ENCODE measurements at regions not wholly inside any gene's neighbourhood (a gene's known extent, or its start where the extent isn't known, plus 50 kb on each side); places are given as distances from the start of the nearest gene placed in this dataset.

DNA sequence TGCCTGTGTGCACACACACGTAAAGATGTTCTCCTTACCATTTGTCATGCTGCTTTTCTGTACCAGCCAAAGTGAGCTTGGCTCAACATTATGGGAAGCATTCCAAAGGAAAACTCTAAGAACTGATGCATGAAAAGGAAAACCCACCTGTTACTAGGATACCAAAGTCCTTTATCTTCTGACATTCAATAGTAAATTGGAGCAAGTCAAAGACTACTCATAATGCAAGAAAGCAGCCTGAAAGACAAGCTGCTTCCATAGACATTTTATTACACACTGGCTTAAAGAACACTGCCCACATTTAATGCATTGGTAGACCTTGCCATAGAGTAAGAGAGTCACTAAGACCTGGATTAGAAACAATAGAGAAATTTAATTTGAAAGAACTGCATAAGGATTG lies 159.0 kb downstream of the LRIG3 start:
- TF ChIP-seq, protein P1, sequence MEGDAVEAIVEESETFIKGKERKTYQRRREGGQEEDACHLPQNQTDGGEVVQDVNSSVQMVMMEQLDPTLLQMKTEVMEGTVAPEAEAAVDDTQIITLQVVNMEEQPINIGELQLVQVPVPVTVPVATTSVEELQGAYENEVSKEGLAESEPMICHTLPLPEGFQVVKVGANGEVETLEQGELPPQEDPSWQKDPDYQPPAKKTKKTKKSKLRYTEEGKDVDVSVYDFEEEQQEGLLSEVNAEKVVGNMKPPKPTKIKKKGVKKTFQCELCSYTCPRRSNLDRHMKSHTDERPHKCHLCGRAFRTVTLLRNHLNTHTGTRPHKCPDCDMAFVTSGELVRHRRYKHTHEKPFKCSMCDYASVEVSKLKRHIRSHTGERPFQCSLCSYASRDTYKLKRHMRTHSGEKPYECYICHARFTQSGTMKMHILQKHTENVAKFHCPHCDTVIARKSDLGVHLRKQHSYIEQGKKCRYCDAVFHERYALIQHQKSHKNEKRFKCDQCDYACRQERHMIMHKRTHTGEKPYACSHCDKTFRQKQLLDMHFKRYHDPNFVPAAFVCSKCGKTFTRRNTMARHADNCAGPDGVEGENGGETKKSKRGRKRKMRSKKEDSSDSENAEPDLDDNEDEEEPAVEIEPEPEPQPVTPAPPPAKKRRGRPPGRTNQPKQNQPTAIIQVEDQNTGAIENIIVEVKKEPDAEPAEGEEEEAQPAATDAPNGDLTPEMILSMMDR (IDR thresholded peaks at IDR 0.05; ENCODE audit: low read depth, low read length, missing control alignments) = no peak
- H3K4me3 ChIP-seq (replicated peaks; ENCODE audit: low read depth, low read length) = no peak overlapping the region
- no peak for DNase-seq (ENCODE audit: extremely low read depth, low read depth)

DNA sequence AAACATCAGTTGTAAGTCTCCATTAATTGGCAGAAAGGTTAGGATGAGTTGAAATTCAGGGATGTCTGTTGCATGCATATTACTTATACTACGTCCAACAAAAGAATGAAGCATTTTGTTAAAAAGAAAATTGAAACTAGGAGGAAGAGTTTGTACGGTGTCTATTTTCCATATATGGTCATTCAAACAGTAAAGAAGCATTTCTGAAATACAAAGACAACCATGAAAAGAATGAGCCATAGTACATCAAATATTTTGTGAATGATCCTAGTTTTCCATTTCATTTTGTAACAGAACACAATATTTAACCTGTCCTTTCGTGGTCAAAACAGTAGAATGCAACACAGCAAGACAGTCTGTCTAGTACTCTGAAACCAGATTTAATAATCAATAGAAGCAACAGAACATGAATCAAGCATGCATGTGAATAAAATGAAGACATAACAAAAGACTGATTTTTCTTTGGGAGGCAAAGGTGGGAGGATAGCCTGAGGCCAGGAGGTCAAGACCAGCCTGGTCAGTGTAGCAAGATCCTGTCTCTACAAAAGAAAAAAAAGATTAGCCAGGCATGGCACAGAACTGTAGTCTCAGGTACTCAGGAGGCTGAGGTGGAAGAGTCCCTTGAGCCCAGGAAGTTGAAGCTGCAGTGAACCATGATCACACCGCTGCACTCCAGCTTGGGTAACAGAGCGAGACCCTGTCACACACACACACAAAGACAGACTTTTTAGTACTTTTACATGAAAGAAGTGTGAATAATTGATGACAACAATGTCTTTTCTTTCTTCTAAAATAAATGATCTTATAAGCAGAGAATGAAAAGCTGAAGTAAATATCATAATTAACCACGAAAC lies 156.0 kb downstream of the LRIG3 start:
- TF ChIP-seq, protein P1 (IDR thresholded peaks at IDR 0.05; ENCODE audit: low read depth, low read length, missing control alignments) = no peak
- DNase-seq (ENCODE audit: extremely low read depth, low read depth) = no peak
- H3K4me3 ChIP-seq (replicated peaks; ENCODE audit: low read depth, low read length) = no peak overlapping the region

DNA sequence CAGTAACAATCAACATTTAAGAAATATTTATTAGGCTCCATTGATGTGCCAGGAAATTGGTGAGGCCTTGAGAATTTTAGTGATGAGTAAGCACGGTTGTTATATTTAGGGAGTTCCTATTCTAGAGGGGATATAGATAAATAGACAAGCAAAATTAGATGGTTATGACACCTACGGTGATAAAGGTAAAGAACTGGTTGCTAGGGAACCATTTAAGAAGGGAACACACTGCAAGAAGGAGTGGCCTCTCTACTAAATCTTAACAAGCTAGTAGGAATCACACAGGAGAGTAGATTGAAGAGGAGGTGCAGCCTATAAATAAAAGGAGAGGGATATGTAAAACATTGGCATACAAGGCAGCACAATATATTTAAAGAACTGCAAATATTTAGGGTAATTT lies 155.2 kb downstream of the LRIG3 start:
- TF ChIP-seq, protein P1 (IDR thresholded peaks at IDR 0.05; ENCODE audit: low read depth, low read length, missing control alignments) = no peak
- no peak overlapping the region for H3K4me3 ChIP-seq (replicated peaks; ENCODE audit: low read depth, low read length)
- DNase-seq (ENCODE audit: extremely low read depth, low read depth) = no peak

DNA sequence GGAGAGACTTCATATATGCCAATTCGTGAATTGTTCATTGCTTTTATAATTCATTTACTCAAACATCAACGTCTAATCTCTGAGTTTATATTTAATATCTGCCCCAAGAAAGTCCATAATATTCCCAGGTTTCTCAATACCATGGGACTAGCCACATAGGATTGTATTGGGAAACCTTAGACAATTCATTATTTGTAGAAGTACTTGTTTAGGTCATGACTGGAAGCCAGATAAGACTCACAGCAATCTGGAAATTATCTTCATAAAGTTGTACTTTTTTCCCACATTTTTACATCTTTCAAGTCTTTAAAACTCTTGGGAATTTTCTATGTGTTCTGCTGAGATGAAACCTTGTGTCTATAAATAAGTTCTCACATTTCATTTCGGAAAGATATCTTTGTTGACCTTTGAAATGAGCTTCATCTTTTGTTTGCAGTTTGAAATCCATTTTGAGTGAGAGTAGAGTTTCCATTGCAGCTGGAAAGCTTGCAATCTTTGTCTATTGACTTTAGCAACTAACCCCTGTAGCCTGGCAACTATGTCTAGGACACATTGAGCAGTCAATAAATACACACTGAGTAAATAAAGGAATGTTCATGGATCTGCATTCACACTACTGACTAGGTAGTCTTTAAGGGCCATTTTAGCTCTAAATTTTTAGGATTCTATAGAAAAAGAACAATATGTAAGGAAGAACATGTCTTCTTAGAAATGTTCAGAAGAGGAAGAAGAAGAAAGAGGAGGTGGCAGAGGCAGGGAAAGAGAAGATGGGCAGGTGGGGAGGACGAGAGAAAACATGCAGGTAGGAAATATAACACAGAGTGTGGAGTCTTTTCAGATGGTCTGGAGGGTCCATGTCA lies 154.4 kb downstream of the LRIG3 start:
- H3K4me3 ChIP-seq (replicated peaks; ENCODE audit: low read depth, low read length) = no peak overlapping the region
- no peak for DNase-seq (ENCODE audit: extremely low read depth, low read depth)
- TF ChIP-seq, protein P1 (IDR thresholded peaks at IDR 0.05; ENCODE audit: low read depth, low read length, missing control alignments) = no peak

DNA sequence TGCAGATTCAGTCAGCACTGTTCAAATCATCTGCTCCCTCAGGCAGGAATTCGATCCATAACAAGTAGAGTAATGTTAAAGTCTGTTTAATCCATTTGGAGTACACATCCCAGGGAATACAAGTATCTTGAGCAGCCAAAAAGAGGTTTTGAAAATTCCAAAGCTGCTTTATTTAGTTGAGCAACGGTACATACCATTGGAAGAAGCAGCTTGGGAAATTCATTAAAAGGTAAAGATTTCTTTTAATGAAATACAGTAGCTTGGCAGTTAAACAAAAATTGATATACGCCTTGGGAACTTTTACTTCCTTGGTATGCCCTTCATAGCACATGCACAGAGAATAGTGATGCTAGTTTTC lies 153.8 kb downstream of the LRIG3 start:
- no peak for DNase-seq (ENCODE audit: extremely low read depth, low read depth)
- TF ChIP-seq, protein P1 (IDR thresholded peaks at IDR 0.05; ENCODE audit: low read depth, low read length, missing control alignments) = no peak
- no peak overlapping the region for H3K4me3 ChIP-seq (replicated peaks; ENCODE audit: low read depth, low read length)

DNA sequence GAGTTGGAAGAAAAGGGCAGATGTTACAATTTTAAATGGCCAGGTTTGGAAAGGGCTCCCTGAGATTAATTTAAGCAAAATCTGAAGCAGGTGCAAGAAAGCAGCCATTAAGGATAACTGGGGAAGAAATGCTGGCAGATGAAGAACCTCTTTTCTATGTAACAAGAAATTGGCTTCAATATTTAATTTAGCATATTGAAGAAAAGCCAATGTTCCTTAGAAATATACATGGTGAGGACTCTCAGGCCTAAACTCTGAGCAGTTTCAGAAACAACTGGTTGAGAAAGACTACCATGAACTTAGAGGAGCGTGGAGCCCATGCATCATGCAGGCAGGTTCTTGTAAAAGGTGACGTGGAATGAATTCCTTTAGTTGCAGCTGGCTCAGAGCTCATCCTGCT lies 152.8 kb downstream of the LRIG3 start:
- no peak overlapping the region for H3K4me3 ChIP-seq (replicated peaks; ENCODE audit: low read depth, low read length)
- no peak for DNase-seq (ENCODE audit: extremely low read depth, low read depth)
- TF ChIP-seq, protein P1 (IDR thresholded peaks at IDR 0.05; ENCODE audit: low read depth, low read length, missing control alignments) = no peak

Data from HFF-Myc (cell line).